Natural killer cell treated with Interleukin-12 subunit alpha and Interleukin-12 subunit beta and Interleukin-15 and Interleukin-18, amount 100 ng/mL, for 72 hours (primary cell): ENCODE measurements at regions not wholly inside any gene's neighbourhood (a gene's known extent, or its start where the extent isn't known, plus 50 kb on each side); places are given as distances from the start of the nearest gene placed in this dataset.
A peak's percentile ranks its signal among the peaks of the same experiment; 100 is the strongest.

Source experiments
- ATAC-seq, 2 donors: fragments of 150-1000 bp; cut with Tn5 transposase in 1 of 2; sonication (Bioruptor Pico), chemical (Tn5 transposase) in 1 of 2; 2 replicates each; pipeline ENCODE4 v1.10.0; 2021
- DNase-seq: peaks from one replicate; pipeline ENCODE4 v3.0.0; 2022; ENCODE audit warnings: low spot score
- H3K27ac Mint-ChIP-seq, 2 donors: 1 replicate in 1 of 2; 2 replicates in 1 of 2; pipeline ENCODE4 v1.8.0; 2022; ENCODE audit warnings: mixed read lengths in 2 of 2, mild to moderate bottlenecking in 1 of 2, moderate library complexity in 1 of 2
- H3K27me3 Mint-ChIP-seq, 2 donors: 1 replicate in 1 of 2; 2 replicates in 1 of 2; pipeline ENCODE4 v1.8.0; 2022; ENCODE audit warnings: mixed read lengths in 2 of 2
- H3K36me3 Mint-ChIP-seq: one replicate; pipeline ENCODE4 v1.8.0; 2022; ENCODE audit warnings: mixed read lengths
- H3K4me1 Mint-ChIP-seq, 2 donors: 1 replicate in 1 of 2; 2 replicates in 1 of 2; pipeline ENCODE4 v1.8.0; 2022; ENCODE audit warnings: low read depth in 2 of 2, mixed read lengths in 2 of 2, mild to moderate bottlenecking in 1 of 2
- H3K4me3 Mint-ChIP-seq: one replicate; pipeline ENCODE4 v1.8.0; 2022; ENCODE audit warnings: mixed read lengths
- H3K9me3 Mint-ChIP-seq: 2 replicates; pipeline ENCODE4 v1.8.0; 2022; ENCODE audit warnings: mixed read lengths

DNA sequence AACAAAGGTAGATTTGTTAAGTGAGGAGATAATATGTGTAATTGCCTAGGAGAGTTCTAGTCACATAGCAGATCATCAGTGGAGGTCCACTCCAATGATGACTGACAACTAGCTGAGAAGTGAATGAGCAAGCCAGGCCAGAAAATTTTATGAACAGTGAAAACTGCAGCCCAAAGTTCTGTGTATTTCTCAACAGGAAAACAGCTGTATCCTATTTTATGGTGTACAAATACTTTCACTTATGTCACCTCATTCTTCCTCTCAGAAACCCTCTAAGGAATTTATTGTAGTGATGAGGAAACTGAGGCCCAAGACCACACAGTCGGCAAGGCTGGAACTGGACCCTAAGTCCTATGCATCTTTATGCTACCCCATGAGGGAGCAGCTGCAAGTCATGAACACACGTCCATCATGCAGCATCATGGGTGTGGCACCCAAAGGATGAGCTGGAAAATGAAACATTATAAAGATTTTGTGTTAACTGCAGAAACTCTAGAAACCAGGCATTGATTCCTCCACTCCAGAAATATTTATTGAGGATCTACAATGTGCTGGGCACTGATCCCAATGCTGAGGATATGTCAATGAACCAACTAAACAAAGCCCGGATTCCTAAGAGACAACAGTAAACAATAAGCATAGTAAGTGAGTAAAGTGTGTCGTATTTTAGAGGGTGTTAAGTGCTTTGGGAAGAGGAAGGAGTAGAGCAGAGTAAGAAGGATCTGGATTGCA, 99.5 kb upstream of the DUSP10 start:
- ATAC-seq (no peak), DNase-seq (no peak)
- H3K4me1 Mint-ChIP-seq = peaks cover 45 to 50% of the 10 kb centered on the region in 2 donors
- no peaks in the 10 kb centered on the region for H3K27me3 Mint-ChIP-seq
- peak overlapping the region; percentile 61 to 85 for H3K27ac Mint-ChIP-seq
- peaks cover 6% of the 10 kb centered on the region for H3K9me3 Mint-ChIP-seq
- H3K4me3 Mint-ChIP-seq = peak overlapping the region; percentile 28
- H3K36me3 Mint-ChIP-seq = peaks cover 6% of the 10 kb centered on the region

DNA sequence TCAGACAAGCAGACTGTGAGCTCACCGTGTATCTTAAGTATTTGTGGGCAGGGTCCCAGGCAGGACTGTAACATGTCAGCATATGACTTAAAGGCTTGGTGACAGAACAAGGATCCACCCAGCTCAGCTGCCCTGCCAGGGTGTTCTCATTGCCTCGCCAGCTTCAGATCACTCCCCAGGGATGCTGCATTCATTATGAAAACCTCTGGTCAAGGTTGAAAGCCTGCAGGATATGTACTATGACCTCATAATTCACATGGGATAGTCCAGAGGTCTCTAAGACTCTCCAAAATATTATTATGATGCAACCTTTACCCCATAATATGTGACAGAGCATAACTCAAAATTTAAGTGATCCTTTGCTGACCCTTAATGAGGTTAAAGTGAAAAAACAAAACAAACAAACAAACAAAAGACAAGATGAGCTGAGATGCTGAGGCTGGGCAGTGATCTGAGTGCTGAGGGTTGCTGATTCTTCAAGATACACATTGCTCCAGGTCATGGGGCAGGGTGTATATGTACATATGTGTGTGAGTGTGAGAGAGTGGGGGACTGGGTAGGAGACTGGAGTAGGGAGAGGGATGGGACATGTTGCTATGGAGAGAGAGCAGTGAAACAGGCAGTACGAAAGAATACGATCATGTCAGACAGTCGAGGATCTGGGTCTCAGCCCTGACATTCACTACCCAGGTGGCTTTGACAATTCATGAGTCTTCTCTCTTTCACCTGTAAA, 98.8 kb upstream of the DUSP10 start:
- H3K9me3 Mint-ChIP-seq = peaks cover 6% of the 10 kb centered on the region
- H3K36me3 Mint-ChIP-seq = peaks cover 6% of the 10 kb centered on the region
- DNase-seq = no peak
- H3K4me3 Mint-ChIP-seq = peak overlapping the region; percentile 28
- peaks cover 50 to 57% of the 10 kb centered on the region in 2 donors for H3K4me1 Mint-ChIP-seq
- H3K27ac Mint-ChIP-seq = peak overlapping the region; percentile 61 to 85
- no peaks in the 10 kb centered on the region for H3K27me3 Mint-ChIP-seq
- ATAC-seq = no peak

DNA sequence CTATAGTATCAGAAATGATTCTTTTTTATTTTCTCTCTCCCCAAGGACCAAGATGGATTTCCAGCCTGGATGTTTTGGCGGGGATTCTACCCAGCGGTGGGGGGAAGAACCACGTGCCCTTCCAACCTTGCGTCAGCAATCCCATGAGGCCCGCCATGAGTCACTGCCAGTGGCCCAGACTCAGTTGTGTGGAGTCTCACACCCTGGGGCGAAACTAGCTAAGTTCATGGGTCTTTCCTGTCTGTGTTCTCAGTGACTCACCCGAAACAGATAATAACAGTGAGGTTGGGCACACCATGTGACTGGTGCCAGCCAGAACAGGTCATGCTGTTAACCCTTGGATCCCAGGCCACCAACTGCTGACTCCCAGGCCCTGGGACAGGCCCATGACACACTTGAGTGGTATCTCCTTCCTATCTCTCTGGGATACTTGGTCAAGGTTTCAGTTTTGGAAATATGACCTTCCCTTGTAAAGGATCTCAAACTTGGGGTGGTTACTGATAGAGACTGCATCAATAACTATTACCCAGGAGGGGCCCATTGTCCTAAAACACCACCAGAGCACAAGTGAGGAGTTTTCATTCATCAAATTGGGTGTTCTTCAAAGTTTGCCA, 98.0 kb upstream of the DUSP10 start:
- Mint-ChIP-seq H3K27me3 (no peaks in the 10 kb centered on the region), H3K27ac (peak overlapping the region; percentile 61 to 85), H3K4me1 (peaks cover 53 to 62% of the 10 kb centered on the region in 2 donors), H3K9me3 (peaks cover 6% of the 10 kb centered on the region), H3K36me3 (peaks cover 6% of the 10 kb centered on the region), H3K4me3 (peak overlapping the region; percentile 28)
- ATAC-seq (peak; percentile 98), DNase-seq (peak; percentile 90)

DNA sequence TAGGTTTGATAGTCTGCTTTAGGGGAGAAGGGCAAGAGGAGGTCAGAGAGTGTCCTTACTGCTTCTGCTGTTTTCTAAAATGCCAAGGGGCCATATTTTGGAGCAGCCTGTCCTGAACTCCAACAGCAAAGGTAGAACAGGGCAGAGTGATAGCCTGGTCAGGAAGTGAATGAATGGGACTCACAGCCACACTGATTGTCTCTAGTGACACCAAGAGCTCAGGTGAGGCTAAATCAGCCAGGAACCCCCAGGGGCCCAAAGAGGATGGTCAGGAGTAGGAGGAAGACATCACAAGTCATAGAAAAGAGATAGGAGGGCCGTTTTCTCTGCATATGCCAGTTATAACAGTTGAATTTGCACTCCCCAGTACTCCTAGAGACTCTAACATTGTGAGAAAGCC, 97.4 kb upstream of the DUSP10 start:
- H3K4me3 Mint-ChIP-seq = peak overlapping the region; percentile 28
- H3K27me3 Mint-ChIP-seq = no peaks in the 10 kb centered on the region
- H3K36me3 Mint-ChIP-seq = peaks cover 6% of the 10 kb centered on the region
- H3K4me1 Mint-ChIP-seq = peaks cover 53 to 62% of the 10 kb centered on the region in 2 donors
- DNase-seq = no peak
- no peak for ATAC-seq
- H3K27ac Mint-ChIP-seq = peak overlapping the region; percentile 61 to 85
- H3K9me3 Mint-ChIP-seq = peaks cover 6% of the 10 kb centered on the region

DNA sequence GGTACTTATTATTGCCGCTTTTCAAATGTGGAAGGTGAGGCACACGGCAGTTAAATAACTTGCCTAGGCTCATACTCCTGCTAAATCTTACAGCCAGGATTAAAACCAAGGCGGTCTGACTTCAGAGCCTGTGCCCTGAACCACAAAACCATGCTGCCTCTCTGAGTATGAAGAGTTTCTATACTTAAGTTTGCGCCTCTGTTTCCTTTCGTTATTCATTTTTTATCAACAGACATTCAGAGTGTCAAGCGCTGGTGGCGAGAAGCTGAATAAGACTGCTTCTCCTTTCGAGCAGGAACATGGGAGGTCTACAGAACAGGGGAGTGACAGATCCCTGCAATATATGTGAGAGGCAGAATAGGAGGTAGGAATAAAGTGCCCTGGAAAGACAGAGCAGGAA, 96.0 kb upstream of the DUSP10 start:
- Mint-ChIP-seq H3K36me3 (peaks cover 6% of the 10 kb centered on the region), H3K27ac (peak overlapping the region; percentile 61 to 85), H3K4me1 (peaks cover 60 to 74% of the 10 kb centered on the region in 2 donors), H3K27me3 (no peaks in the 10 kb centered on the region), H3K9me3 (peaks cover 9% of the 10 kb centered on the region), H3K4me3 (peak overlapping the region; percentile 75)
- peak; percentile 51 to 63 for ATAC-seq
- peak; percentile 63 for DNase-seq

DNA sequence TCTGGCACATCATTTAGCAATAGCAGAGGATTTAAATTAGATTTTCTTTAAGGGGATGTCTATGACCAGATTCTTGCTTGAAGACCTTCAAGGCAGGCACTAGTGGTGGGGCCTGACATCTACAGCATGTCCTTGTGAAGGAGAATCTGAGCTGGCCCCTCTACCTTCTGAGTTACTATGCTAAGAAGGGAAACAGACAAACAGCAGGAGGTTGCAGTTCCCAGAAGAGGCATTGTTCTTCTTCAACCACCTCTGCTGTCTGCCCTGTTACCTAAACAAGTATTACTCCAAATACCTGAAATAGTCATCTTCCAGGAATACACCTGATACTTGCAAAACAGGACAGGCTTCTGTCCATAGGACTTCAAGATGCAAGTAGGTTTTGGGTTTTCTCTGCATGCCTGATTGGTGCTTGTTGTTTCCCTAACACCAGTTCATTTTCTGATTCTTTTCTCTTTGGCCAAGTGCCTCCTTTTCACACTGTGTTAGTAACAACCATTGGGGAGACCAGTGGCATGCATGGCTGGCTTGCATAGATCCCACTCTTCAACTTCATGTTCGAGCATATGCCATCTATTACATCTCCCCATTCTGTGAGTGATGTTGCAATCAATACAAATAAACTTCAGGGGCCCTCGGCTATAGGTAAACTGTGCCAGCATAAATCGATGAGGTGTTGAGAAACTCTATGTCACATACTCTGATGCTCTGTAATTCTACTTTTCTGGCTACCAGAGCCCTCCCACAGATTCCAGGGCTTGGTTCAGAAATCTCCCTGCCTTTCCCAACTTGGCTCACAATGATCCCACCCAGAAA, 93.0 kb upstream of the DUSP10 start:
- H3K27me3 Mint-ChIP-seq = no peaks in the 10 kb centered on the region
- H3K4me1 Mint-ChIP-seq = peaks cover 64 to 78% of the 10 kb centered on the region in 2 donors
- ATAC-seq = no peak
- DNase-seq = no peak
- peak overlapping the region in 1 of 2 donors; percentile 38 for H3K27ac Mint-ChIP-seq
- H3K36me3 Mint-ChIP-seq = peaks cover 9% of the 10 kb centered on the region
- H3K9me3 Mint-ChIP-seq = peaks cover 12% of the 10 kb centered on the region
- H3K4me3 Mint-ChIP-seq = no peak overlapping the region

DNA sequence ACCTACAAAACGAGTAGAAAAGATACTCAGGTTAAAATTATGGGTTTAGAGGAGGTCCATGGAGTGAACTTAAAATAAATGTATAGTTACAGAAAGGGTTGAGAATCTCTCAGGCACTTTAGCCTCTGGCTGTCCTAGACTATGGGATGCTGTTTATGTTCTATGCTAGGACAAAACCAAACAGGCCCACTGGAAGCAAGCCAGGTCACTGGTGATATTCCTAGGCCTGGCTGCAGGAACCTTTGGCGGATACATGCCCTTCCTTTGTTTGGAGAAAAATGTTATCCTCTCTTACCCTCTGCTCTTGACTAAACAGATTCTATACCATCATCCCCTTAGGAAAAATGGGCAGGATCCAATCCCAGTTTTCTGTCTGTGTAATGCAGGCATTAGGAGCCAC, 90.7 kb upstream of the DUSP10 start:
- no peaks in the 10 kb centered on the region for H3K27me3 Mint-ChIP-seq
- peaks cover 65 to 78% of the 10 kb centered on the region in 2 donors for H3K4me1 Mint-ChIP-seq
- H3K27ac Mint-ChIP-seq = peak overlapping the region in 1 of 2 donors; percentile 81
- H3K4me3 Mint-ChIP-seq = no peak overlapping the region
- peaks cover 4% of the 10 kb centered on the region for H3K36me3 Mint-ChIP-seq
- H3K9me3 Mint-ChIP-seq = peaks cover 7% of the 10 kb centered on the region
- DNase-seq (no peak), ATAC-seq (no peak)

DNA sequence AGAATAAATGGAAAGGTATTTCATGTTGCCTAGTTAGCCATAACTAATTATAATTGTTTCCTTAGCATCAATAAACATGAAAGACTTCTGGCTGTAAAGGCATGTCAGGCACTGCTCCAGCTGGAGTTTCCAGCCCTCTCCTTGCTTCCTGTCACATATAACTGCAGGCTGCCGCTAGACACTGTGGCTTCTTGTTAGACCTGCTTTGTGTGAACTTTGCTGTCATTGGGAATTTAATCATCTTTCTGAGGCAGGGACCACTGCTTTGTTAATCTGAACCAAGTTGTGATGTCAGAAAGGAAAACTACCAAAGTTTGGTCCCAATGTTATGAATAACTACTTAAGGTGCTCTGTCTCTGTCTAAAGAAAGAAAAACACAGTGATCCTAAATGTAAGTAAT, 90.3 kb upstream of the DUSP10 start:
- Mint-ChIP-seq H3K9me3 (peaks cover 7% of the 10 kb centered on the region), H3K27me3 (no peaks in the 10 kb centered on the region), H3K36me3 (peaks cover 4% of the 10 kb centered on the region), H3K4me3 (no peak overlapping the region), H3K27ac (peak overlapping the region; percentile 81 to 91), H3K4me1 (peaks cover 67 to 78% of the 10 kb centered on the region in 2 donors)
- no peak for DNase-seq
- no peak for ATAC-seq

DNA sequence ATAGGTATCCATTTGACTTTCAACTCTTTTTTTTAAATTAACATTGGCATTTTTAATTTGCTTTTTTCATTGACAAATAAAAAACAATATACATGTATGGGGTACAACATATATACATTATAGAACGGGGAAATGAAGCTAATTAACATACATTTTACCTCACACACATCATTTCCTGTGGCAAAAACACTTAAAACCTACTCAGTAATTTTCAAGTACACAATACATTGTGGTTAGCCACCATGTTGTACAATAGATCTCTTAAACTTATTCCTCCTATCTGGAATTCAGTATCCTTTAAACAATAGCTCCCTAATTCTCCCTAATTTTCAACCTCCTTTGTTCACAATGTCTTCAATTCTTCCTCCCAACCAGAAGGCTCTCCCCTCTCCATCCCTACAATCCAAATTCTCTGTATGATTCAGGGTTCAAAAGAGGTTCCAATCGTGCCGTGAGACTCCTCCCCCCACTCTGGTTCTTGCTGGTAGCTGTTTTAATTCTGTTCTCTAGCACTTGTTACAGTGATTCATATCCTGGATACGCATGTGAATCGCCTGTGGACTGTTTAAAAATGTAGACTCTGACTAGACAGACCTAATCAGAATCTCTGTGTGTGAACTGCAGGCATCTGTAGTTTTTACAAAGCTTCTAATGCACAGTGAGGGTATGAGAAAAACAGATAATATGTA, 87.6 kb upstream of the DUSP10 start:
- ATAC-seq = peak; percentile 94 to 95

DNA sequence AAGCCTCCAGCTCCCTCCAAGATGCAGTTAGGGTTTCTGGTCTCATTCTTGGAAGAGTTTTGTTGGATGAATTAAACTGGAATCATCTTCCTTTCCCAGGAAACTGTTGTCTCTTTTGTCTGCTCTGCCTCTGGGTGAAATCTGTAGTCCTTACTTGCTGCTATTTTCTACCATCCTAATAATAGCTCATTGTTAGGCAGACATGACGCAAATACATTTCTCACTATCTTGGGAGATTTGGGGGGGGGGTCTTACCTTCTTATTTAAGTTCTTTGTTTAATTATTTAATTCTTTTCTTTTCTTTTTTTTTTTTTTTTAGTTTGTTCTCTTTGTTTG, 85.4 kb upstream of the DUSP10 start:
- Mint-ChIP-seq H3K36me3 (peaks cover 4% of the 10 kb centered on the region), H3K9me3 (peaks cover 7% of the 10 kb centered on the region), H3K27me3 (no peaks in the 10 kb centered on the region), H3K4me1 (peaks cover 92 to 98% of the 10 kb centered on the region in 2 donors), H3K4me3 (peak overlapping the region; percentile 83), H3K27ac (peak overlapping the region; percentile 91 to 93)
- ATAC-seq (no peak), DNase-seq (no peak)

More for the DNA sequence above, 87.6 kb upstream of the DUSP10 start:
- DNase-seq = peak; percentile 83
- no peaks in the 10 kb centered on the region for H3K27me3 Mint-ChIP-seq
- peaks cover 10% of the 10 kb centered on the region for H3K9me3 Mint-ChIP-seq
- peak overlapping the region; percentile 91 to 93 for H3K27ac Mint-ChIP-seq
- H3K4me1 Mint-ChIP-seq = peaks cover 80 to 90% of the 10 kb centered on the region in 2 donors
- peak overlapping the region; percentile 83 for H3K4me3 Mint-ChIP-seq
- peaks cover 4% of the 10 kb centered on the region for H3K36me3 Mint-ChIP-seq

DNA sequence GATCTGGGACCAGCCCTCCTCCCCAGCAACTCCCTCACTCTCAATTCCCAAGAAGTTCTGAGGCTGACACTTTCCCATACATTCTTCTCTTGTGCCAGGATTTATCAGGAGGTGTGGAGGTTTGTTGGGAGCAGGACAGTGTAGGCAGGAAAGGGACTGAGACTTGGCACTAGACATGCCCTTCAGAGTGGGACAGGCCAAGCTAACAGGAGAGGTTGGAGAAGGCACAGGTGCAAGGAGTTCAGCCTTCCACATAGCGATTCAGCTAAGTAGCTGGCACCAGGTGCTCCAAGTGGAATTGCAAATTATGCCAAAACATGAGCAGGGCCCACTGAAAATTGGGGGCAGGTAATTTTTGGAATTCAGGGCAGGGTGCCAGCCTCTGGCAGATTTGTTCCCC, 83.0 kb upstream of the DUSP10 start:
- Mint-ChIP-seq H3K4me1 (peaks cover 78 to 84% of the 10 kb centered on the region in 2 donors), H3K27ac (peak overlapping the region; percentile 91 to 93), H3K4me3 (peak overlapping the region; percentile 83), H3K36me3 (no peaks in the 10 kb centered on the region), H3K9me3 (peaks cover 3% of the 10 kb centered on the region), H3K27me3 (no peaks in the 10 kb centered on the region)
- ATAC-seq (no peak), DNase-seq (no peak)

DNA sequence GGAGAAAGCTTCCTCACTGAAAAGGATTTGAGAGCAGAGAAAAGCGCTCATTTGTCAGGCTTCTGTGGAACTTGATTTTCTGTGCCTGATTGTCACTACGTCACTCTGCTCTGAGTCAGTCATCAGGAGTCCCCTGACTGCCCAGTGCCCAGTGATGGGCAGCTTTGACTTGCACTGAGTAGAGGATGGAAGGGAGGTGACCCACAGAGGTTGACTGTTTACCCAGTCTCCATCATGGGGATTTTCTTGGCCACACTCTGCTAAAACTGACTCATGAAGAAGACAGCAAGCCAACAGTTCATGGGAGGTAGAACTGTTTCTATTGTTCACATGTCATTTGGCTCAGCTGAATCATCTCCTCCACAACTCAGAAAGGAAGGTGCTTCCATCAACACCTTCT, 82.1 kb upstream of the DUSP10 start:
- H3K36me3 Mint-ChIP-seq = no peaks in the 10 kb centered on the region
- H3K9me3 Mint-ChIP-seq = peaks cover 3% of the 10 kb centered on the region
- DNase-seq (peak; percentile 78), ATAC-seq (peak; percentile 94)
- peak overlapping the region; percentile 83 for H3K4me3 Mint-ChIP-seq
- H3K27me3 Mint-ChIP-seq = no peaks in the 10 kb centered on the region
- H3K27ac Mint-ChIP-seq = peak overlapping the region; percentile 91 to 93
- H3K4me1 Mint-ChIP-seq = peaks cover 72 to 75% of the 10 kb centered on the region in 2 donors

DNA sequence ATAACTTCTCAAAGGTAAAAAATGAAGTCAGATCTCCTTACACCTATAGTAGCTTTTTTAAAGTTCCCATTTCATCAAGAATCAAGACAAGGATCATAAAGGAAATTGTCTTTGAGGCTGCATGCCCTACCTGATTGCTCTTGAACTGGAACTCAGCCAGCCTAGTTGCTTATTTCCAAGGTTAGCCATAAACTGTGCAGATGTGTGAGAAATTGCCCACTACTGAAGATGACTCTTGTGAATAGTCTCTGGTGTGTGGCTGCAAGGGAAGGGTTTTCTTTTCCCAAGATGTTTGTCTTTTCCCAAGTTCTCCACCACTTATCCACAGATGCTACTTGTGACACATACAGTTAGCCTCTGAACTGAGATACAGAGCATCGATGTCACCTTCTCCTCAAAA, 81.7 kb upstream of the DUSP10 start:
- DNase-seq (no peak), ATAC-seq (no peak)
- Mint-ChIP-seq H3K4me1 (peaks cover 67 to 70% of the 10 kb centered on the region in 2 donors), H3K27ac (peak overlapping the region; percentile 91 to 93), H3K9me3 (peaks cover 3% of the 10 kb centered on the region), H3K36me3 (no peaks in the 10 kb centered on the region), H3K27me3 (no peaks in the 10 kb centered on the region), H3K4me3 (peak overlapping the region; percentile 83)
